CD4-positive, alpha-beta T cell treated with Interleukin-1 beta for 1 hour (primary cell): ENCODE measurements at regions not wholly inside any gene's neighbourhood (a gene's known extent, or its start where the extent isn't known, plus 50 kb on each side); places are given as distances from the start of the nearest gene placed in this dataset.
"Not testable (repeated sequence)": the region's sequence is repeated elsewhere in the genome, so short reads cannot be mapped to it uniquely, and the experiment has no call there.

Source experiments
- DNase-seq, 2 donors: peaks; one replicate each; pipeline ENCODE4 v3.0.0-alpha.2; 2020 to 2022

DNA sequence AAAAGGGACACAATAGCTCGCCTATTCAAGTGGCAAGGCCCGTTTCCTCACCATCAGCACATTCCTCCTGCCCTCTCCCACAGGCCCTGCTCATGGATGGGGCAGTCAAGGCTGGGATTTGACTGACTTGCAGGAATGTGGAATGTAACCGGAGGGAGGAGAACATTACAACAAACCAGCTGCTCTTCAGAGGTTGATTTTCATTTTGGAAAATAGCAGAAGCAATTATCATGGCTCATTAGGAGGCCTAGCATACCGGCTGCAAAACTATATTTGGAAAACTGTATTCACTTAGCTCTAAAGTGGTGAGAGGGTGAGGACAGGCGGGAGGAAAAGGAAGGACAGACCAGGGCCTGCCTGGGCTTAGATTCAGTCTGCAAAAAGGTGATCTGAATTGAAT lies 283.7 kb downstream of the CD83 start:
- DNase-seq, result no peak

DNA sequence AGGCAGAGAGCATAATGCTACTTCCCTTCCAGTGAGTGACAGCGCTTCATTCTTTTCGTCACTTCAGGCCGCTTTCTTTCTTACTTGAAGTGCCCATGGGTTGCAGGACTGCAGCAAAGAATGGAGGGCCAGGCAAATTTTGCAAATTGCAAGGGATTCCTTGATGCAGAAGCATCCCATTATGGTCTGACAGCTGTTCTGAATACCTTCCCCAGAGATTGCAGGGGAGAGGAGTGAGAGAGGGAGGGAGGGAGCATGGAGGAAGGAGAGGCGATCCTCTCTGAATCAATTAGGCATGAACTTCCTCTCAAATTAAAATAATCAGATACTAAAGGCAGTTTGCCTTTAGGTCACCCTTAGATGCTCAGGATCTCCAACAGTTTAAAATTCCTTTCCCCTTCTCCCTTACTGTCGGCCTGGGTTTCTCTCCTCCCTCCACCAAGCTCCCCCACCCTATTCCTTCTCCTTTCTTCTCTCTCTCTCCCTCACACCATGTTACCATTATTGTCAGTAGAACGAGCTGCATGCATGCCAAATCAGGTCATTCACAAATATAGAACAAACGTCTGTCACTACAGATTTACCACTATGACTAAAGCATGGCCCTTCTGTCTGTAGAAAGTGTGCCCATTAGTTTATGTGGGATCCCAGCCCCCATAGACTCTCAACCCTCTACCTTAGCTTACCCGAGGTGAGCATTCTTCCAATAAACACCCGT lies 289.2 kb downstream of the CD83 start:
- no peak for DNase-seq

- no peak for DNase-seq
These were observed 290.9 kb downstream of the CD83 start for GRCh38 chr6:14408446-14408845.

DNA sequence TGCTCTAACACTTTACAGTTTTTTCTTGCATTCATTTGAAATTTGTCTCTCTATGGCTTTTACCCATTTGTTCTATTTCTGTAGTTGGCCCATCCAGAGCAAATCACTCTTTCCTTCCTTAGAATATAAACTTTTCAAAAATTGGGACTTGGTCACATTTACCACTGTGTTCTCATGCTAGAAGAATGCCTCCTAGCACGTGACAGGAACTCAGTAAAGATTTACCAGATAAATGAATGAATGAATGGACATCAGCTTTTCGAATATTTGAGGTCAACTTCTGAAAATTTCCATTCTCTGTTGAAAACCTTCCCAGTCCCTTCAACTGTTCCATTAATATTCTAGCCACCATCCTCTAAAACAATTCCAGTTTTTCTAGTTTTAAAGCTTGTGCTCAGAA lies 294.5 kb downstream of the CD83 start:
- DNase-seq, result no peak

- DNase-seq, result no peak
These were observed 297.9 kb downstream of the CD83 start for GRCh38 chr6:14415452-14415851.

- no peak for DNase-seq
These were observed 299.8 kb downstream of the CD83 start for GRCh38 chr6:14417377-14417776.

GRCh38 chr6:14419224-14419623 lies 301.7 kb downstream of the CD83 start:
- DNase-seq, result not testable (repeated sequence)

- DNase-seq, result no peak
These were observed 304.5 kb downstream of the CD83 start for GRCh38 chr6:14422061-14422460.

GRCh38 chr6:14422917-14423316 lies 305.3 kb downstream of the CD83 start:
- no peak for DNase-seq

DNA sequence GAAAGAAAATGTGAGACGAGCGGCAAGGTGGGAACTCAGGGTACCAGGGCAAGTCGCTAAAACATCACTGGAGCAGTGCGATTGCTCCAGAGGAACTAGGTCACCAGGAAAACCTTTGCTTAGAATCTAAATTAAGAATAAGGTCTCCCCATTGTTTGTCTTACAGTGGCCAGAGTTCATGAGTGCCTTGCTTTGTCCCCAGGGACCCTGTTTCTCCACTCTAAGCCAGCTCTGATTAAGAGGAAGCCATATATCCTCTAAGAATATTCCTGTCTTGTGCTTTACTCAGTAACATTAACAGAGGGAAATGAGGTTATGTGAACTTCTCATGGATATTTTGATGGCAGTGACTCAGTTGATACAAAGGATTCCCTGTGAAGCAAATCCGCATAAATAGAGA lies 305.8 kb downstream of the CD83 start:
- no peak for DNase-seq

- DNase-seq, result no peak
These were observed 306.4 kb downstream of the CD83 start for GRCh38 chr6:14423955-14424354.

GRCh38 chr6:14425805-14426204 lies 308.2 kb downstream of the CD83 start:
- DNase-seq, result no peak

GRCh38 chr6:14426281-14426680 lies 308.7 kb downstream of the CD83 start:
- DNase-seq, result no peak

DNA sequence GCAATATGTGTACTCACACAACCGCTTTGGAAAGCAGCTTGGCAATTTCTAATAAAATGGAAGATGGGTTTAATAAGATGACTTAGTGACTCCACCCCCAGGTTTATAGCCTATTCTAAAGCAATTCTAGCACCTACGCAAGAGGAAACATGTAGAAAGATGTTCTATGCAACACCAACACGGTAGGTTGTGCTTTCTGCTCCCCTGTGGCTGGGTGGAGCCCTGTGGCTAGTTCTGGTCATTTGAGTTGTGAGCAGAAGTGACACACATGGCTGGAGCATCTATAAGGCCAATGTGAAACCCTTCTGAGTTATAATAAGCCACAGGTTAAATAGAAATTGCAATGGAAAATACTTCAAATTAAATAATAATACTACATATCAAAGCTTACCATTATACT lies 310.7 kb downstream of the CD83 start:
- peak in 1 of 2 donors; percentile 11 for DNase-seq

DNA sequence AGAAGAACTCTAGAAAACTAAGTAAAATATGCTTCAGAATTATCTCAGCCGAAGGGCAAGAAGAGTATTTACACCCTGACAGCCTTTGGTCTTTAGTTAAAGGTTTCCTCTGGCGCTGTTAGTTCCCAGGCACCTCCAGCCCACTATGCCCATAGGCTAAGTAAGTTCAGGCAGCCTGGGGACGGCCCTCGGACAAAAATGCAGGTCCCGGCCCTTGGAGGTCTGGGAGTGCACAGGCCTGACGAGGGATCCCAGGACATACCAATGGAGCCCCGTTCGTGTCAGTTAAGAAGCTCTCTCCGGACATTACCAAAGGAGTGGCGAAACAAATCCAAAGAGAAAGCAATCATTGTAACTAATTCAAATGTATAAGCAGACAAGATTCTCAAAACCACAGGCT lies 311.8 kb downstream of the CD83 start:
- no peak for DNase-seq

DNA sequence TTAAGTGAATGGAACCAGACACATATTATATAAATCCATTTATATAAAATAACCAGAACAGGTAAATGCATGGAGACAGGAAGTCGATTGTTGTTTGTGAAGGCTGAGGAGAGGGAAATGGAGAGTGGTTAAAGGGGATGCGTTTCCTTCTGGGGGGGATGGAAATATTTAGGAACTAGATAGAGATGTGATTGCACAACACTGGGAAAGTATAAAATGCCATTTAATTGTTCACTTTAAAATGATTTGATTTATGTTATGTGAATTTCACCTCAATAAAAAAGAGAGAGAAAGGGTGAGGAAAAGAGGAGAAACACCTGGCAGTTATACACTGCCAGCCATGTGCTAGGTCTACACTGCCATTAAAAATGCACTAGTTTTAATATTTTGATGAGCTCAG lies 312.6 kb downstream of the CD83 start:
- no peak for DNase-seq

GRCh38 chr6:14431385-14432330 lies 314.1 kb downstream of the CD83 start:
- no peak for DNase-seq

- no peak for DNase-seq
These were observed 317.5 kb downstream of the CD83 start for GRCh38 chr6:14434916-14435690.

GRCh38 chr6:14436592-14437132 lies 319.1 kb downstream of the CD83 start:
- no peak for DNase-seq

DNA sequence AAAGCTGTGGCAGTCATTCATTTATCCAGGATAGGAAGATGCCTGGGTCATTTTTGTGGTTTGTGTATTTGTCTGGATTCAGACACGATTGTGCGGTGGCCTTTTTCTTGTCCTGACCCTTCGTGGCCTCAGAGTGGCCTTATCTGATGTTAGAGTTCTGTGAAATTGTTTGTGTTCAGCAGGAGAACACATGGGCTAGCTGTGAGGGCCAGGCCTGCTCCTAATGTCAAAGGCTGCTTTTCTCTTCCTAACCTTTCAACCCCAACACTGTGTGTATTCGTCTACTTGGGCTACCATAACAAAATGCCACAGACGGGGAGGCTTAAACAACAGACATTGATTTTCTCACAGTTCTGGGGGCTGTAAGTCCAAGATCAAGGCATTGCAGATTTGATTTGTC lies 321.8 kb downstream of the CD83 start:
- DNase-seq, result no peak

DNA sequence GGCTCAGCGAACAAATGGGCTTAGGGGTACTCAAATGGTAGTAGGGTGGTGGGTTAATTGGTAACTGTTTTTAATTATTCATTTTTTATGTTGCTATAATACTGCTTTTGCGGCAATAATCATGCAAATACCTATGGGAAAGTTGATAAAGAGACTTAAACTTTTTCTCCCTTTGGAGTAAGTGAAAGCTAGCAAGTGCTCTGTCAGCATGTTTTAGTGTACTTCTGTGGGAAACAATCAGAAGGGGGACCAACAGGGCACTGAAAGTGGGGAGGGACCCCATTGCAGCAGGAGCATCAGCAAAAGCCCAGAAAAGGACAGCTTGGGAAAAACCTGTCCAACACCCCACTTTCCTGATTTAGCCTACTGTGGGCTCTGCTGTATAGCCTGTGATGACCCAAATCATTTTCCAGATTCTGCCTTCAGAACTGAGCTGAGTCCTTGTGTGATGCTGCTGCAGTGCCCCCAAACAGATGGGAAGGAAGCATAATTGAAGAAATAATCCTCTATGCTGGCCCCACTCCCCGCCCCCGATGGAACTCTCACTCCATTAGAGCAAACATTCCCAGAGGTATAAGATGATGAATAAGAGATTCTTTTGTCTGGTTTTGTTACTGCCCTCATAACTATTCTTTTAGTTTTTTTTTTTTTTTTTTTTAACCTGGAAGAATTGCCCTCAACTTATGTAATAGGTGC lies 322.8 kb downstream of the CD83 start:
- no peak for DNase-seq
